ENCODE measurements at regions not wholly inside any gene's neighbourhood (a gene's known extent, or its start where the extent isn't known, plus 50 kb on each side); places are given as distances from the start of the nearest gene placed in this dataset.

DNA sequence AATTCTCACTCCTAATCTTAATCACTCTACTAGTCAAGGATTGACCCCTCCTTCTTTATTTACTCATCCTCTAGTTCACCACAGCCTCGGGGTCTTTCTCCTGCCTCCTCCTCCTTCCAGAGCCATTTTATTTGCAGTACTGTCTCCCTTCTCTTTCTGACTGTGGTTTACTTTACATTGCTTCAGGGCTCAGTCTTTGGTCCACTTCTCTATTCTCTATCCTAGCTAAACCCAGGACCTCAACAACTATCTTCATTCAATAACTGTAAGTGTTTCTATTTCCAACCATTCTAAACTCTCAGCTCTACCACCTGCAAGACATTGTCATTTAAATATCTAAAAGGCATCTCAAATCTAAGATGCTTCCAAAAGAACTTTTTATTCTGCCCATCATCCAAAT lies 493.8 kb downstream of the TTLL7 start:
- TF ChIP-seq, protein P1, sequence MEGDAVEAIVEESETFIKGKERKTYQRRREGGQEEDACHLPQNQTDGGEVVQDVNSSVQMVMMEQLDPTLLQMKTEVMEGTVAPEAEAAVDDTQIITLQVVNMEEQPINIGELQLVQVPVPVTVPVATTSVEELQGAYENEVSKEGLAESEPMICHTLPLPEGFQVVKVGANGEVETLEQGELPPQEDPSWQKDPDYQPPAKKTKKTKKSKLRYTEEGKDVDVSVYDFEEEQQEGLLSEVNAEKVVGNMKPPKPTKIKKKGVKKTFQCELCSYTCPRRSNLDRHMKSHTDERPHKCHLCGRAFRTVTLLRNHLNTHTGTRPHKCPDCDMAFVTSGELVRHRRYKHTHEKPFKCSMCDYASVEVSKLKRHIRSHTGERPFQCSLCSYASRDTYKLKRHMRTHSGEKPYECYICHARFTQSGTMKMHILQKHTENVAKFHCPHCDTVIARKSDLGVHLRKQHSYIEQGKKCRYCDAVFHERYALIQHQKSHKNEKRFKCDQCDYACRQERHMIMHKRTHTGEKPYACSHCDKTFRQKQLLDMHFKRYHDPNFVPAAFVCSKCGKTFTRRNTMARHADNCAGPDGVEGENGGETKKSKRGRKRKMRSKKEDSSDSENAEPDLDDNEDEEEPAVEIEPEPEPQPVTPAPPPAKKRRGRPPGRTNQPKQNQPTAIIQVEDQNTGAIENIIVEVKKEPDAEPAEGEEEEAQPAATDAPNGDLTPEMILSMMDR (IDR thresholded peaks at IDR 0.05): no peak
- no peak for TF ChIP-seq POLR2A (IDR thresholded peaks at IDR 0.05)

Measured in adrenal gland (tissue), 5 donors.